Fibroblast of upper back skin (primary cell): ENCODE measurements at regions not wholly inside any gene's neighbourhood (a gene's known extent, or its start where the extent isn't known, plus 50 kb on each side); places are given as distances from the start of the nearest gene placed in this dataset.

Experiments used
- DNase-seq: peaks from one replicate; pipeline ENCODE4 v3.0.0-alpha.2; 2013

- DNase-seq: no peak
Measured at GRCh38 chr20:39603219-39603618, 641.1 kb downstream of the DHX35 start.

- DNase-seq: peak; percentile 7
Measured at GRCh38 chr20:39602649-39603048, 640.5 kb downstream of the DHX35 start.

- DNase-seq: no peak
Measured at GRCh38 chr20:39600871-39601270, 638.7 kb downstream of the DHX35 start.

- no peak for DNase-seq
Measured at GRCh38 chr20:39600156-39600555, 638.0 kb downstream of the DHX35 start.

- no peak for DNase-seq
Measured at GRCh38 chr20:39596554-39596953, 634.4 kb downstream of the DHX35 start.

- no peak for DNase-seq
Measured at GRCh38 chr20:39592371-39592770, 630.2 kb downstream of the DHX35 start.

- DNase-seq: no peak
Measured at GRCh38 chr20:39588148-39588757, 626.1 kb downstream of the DHX35 start.

- no peak for DNase-seq
Measured at GRCh38 chr20:39581034-39581433, 618.9 kb downstream of the DHX35 start.

- DNase-seq: peak; percentile 4
Measured at GRCh38 chr20:39576771-39577170, 614.6 kb downstream of the DHX35 start.

- no peak for DNase-seq
Measured at GRCh38 chr20:39574061-39574460, 611.9 kb downstream of the DHX35 start.

- no peak for DNase-seq
Measured at GRCh38 chr20:39571171-39571570, 609.0 kb downstream of the DHX35 start.

GRCh38 chr20:39568109-39568508, 606.0 kb downstream of the DHX35 start:
- DNase-seq: no peak

GRCh38 chr20:39563349-39563748, 601.2 kb downstream of the DHX35 start:
- no peak for DNase-seq

GRCh38 chr20:39554341-39554740, 592.2 kb downstream of the DHX35 start:
- DNase-seq: no peak

- DNase-seq: no peak
Measured at GRCh38 chr20:39553120-39553519, 591.0 kb downstream of the DHX35 start.

- no peak for DNase-seq
Measured at GRCh38 chr20:39549733-39550132, 587.6 kb downstream of the DHX35 start.

GRCh38 chr20:39547546-39548408, 585.6 kb downstream of the DHX35 start:
- DNase-seq: peak; percentile 3

GRCh38 chr20:39541136-39541803, 579.1 kb downstream of the DHX35 start:
- no peak for DNase-seq

- DNase-seq: no peak
Measured at GRCh38 chr20:39538317-39538716, 576.2 kb downstream of the DHX35 start.

GRCh38 chr20:39535301-39535700, 573.2 kb downstream of the DHX35 start:
- DNase-seq: no peak

GRCh38 chr20:39534846-39535245, 572.7 kb downstream of the DHX35 start:
- no peak for DNase-seq

- no peak for DNase-seq
Measured at GRCh38 chr20:39533858-39534257, 571.7 kb downstream of the DHX35 start.

GRCh38 chr20:39532205-39532604, 570.1 kb downstream of the DHX35 start:
- DNase-seq: no peak

GRCh38 chr20:39528436-39528835, 566.3 kb downstream of the DHX35 start:
- DNase-seq: no peak
